ENCODE measurements at regions not wholly inside any gene's neighbourhood (a gene's known extent, or its start where the extent isn't known, plus 50 kb on each side); places are given as distances from the start of the nearest gene placed in this dataset.

- H3K79me2 ChIP-seq (ENCODE audit: insufficient read depth, low read length), result no peaks in the 10 kb centered on the region
- H3K4me2 ChIP-seq (ENCODE audit: insufficient read depth, insufficient read length, low read length), result no peak overlapping the region
- H3K27me3 ChIP-seq (ENCODE audit: insufficient read depth, low read length), result no peaks in the 10 kb centered on the region
- no peak overlapping the region for H3K9ac ChIP-seq (ENCODE audit: extremely low read depth, insufficient read length, low read length)
- no peak overlapping the region for H3K4ac ChIP-seq (ENCODE audit: low read depth, low read length)
- Mint-ChIP-seq H3K4me3 (no peak overlapping the region), H3K9me3 (no peaks in the 10 kb centered on the region; a peak in 1 of 5 replicates), H3K27ac (no peak overlapping the region), H3K4me1 (peaks cover 0 to 3% of the 10 kb centered on the region in 2 experiments; a peak in 2 of 4 replicates), H3K36me3 (ENCODE audit: insufficient read depth in 1 of 3, low read depth in 3 of 3) (no peaks in the 10 kb centered on the region; a peak in 1 of 7 replicates), H3K27me3 (ENCODE audit: low read depth) (no peaks in the 10 kb centered on the region)
- no peak overlapping the region for H2AFZ ChIP-seq (ENCODE audit: low read length)
- no peak overlapping the region for H3K23ac ChIP-seq (ENCODE audit: insufficient read length, low read depth, low read length)
- no peak overlapping the region for H3K56ac ChIP-seq (ENCODE audit: insufficient read length, low read depth, low read length)
- no peaks in the 10 kb centered on the region for H4K20me1 ChIP-seq (ENCODE audit: control insufficient read depth, insufficient read depth, insufficient read length)
- TF ChIP-seq CTCF (conservative IDR thresholded peaks at IDR 0.05), result no peak
- no peaks in the 10 kb centered on the region for H3K9me3 ChIP-seq (ENCODE audit: control insufficient read depth, low read depth, low read length)
- no peak overlapping the region for H2BK12ac ChIP-seq (ENCODE audit: insufficient read length, low read depth, low read length)
- H3K23me2 ChIP-seq (ENCODE audit: insufficient read length, low read depth, low read length, poor library complexity, severe bottlenecking), result no peaks in the 10 kb centered on the region
- no peak overlapping the region for H2BK120ac ChIP-seq (ENCODE audit: low read depth, low read length, poor library complexity, severe bottlenecking)
- no peak overlapping the region for H4K91ac ChIP-seq (ENCODE audit: insufficient read length, low read depth, low read length)
- H2AK5ac ChIP-seq (ENCODE audit: insufficient read length, low read length), result no peak overlapping the region
- no peak overlapping the region for H3K18ac ChIP-seq (ENCODE audit: insufficient read length, low read depth, low read length)
- no peak overlapping the region for H3K14ac ChIP-seq (ENCODE audit: insufficient read depth, low read length)
- no peak overlapping the region for H2BK15ac ChIP-seq (ENCODE audit: low read depth, low read length)
- H3K4me1 ChIP-seq (ENCODE audit: insufficient read depth, low read length), result no peaks in the 10 kb centered on the region
- no peaks in the 10 kb centered on the region for H3K79me1 ChIP-seq (ENCODE audit: insufficient read depth, low read depth, low read length, poor library complexity, severe bottlenecking)
- DNase-seq, result no peak
- H2BK5ac ChIP-seq (ENCODE audit: insufficient read length, low read length), result no peak overlapping the region
- H3K27ac ChIP-seq (ENCODE audit: insufficient read length, low read depth, low read length), result no peak overlapping the region
- no peak overlapping the region for H4K8ac ChIP-seq (replicated peaks; ENCODE audit: insufficient read length, low read depth, low read length)
- no peak overlapping the region for H3T11ph ChIP-seq (ENCODE audit: low read length)
- H4K5ac ChIP-seq (ENCODE audit: insufficient read length, low read depth, low read length), result no peak overlapping the region
- H2BK20ac ChIP-seq (ENCODE audit: low read depth, low read length, poor library complexity, severe bottlenecking), result no peak overlapping the region
Observed at GRCh38 chr1:163973586-163973985, 585.4 kb upstream of the PBX1 start.
